GM12878 (cell line): ENCODE measurements at regions not wholly inside any gene's neighbourhood (a gene's known extent, or its start where the extent isn't known, plus 50 kb on each side); places are given as distances from the start of the nearest gene placed in this dataset.

ENCODE experiments used
- ATAC-seq: fragments of 200-7000 bp; cut with Tn5 transposase; 3 replicates; pipeline ENCODE4 v1.9.1; 2020; ENCODE audit warnings: mild to moderate bottlenecking, moderate library complexity
- BruUV-seq: library from RNA; stranded (reverse); fragments of 400-500 nt; replicated peaks from 2 replicates; lab custom pipeline; 2021; lab: Mats Ljungman, UMichigan
- CTCF ChIA-PET: fragments of 300-600 bp; sonication (Branson Sonifier 250); formaldehyde crosslinking; extraction: SDS; loops from one replicate; lab custom pipeline; 2021; ENCODE audit warnings: inconsistent platforms; lab: Yijun Ruan, JAX
- POLR2A ChIA-PET: fragments of 350-600 bp; formaldehyde crosslinking; extraction: SDS; loops from one replicate; lab custom pipeline; 2021; ENCODE audit warnings: inconsistent platforms; lab: Charles Lee
- RAD21 ChIA-PET: fragments of 300-600 bp; sonication (Branson Sonifier 250); formaldehyde crosslinking; loops from one replicate; lab custom pipeline; 2023; ENCODE audit warnings: antibody characterized with exemption; ENCODE audit not compliant: unreplicated experiment; lab: Charles Lee
- SMC1A ChIA-PET: fragments of 300-600 bp; sonication (Branson Sonifier 250); formaldehyde crosslinking; loops from one replicate; lab custom pipeline; 2023; ENCODE audit not compliant: unreplicated experiment, uncharacterized antibody; lab: Charles Lee
- DNase-seq: peaks from one replicate; pipeline ENCODE4 v3.0.0-alpha.2; 2011; ENCODE audit warnings: low read depth, low spot score
- FAIRE-seq: peaks from 3 replicates; lab custom pipeline; 2011; peaks lifted over from hg19 to GRCh38; lab: Jason Lieb, UNC
- H2AFZ ChIP-seq: 2 replicates; pipeline ENCODE4 v1.6.0; 2011; ENCODE audit warnings: low read depth, low read length, control low read depth; ENCODE audit not compliant: control insufficient read depth
- H3K27ac ChIP-seq: 2 replicates; pipeline ENCODE4 v1.5.1; 2011; ENCODE audit warnings: control low read depth; ENCODE audit not compliant: control insufficient read depth, insufficient read depth
- H3K27me3 ChIP-seq, 2 experiments: replicated peaks in 1 of 2; 2 replicates each; pipeline versions ENCODE4 v1.6.0 to v1.6.1; 2011; ENCODE audit warnings: low read length in 1 of 2; ENCODE audit not compliant: control insufficient read depth in 2 of 2, insufficient read depth in 2 of 2
- H3K36me3 ChIP-seq, 2 experiments: 2 replicates each; pipeline ENCODE4 v1.5.1; 2011; ENCODE audit warnings: low read length in 1 of 2; ENCODE audit not compliant: control insufficient read depth in 2 of 2, insufficient read depth in 2 of 2
- H3K4me1 ChIP-seq: 2 replicates; pipeline ENCODE4 v1.6.1; 2011; ENCODE audit warnings: mild to moderate bottlenecking, low read length, moderate library complexity, mixed read lengths; ENCODE audit not compliant: control insufficient read depth, insufficient read depth
- H3K4me2 ChIP-seq: 2 replicates; pipeline ENCODE4 v1.6.0; 2011; ENCODE audit warnings: control low read depth; ENCODE audit not compliant: control insufficient read depth, insufficient read depth
- H3K4me3 ChIP-seq: fragments of 200-600 bp; sonication (generic); 2 replicates; pipeline ENCODE4 v1.5.1; 2016
- H3K79me2 ChIP-seq: 2 replicates; pipeline ENCODE4 v1.6.0; 2011; ENCODE audit warnings: low read length; ENCODE audit not compliant: control insufficient read depth, insufficient read depth
- H3K9ac ChIP-seq: 2 replicates; pipeline ENCODE4 v1.8.0; 2011; ENCODE audit warnings: low read length, control low read depth, mixed read lengths; ENCODE audit not compliant: control insufficient read depth, insufficient read depth
- H3K9me3 ChIP-seq: replicated peaks from 3 replicates; pipeline ENCODE4 v1.5.1; 2011; ENCODE audit warnings: mild to moderate bottlenecking, low read length; ENCODE audit not compliant: control insufficient read depth, insufficient read depth
- H4K20me1 ChIP-seq: 2 replicates; pipeline ENCODE4 v1.6.0; 2011; ENCODE audit not compliant: control insufficient read depth, insufficient read depth
- BRCA1 ChIP-seq: IDR thresholded peaks from 2 replicates; pipeline ENCODE4 v1.6.1; 2011; ENCODE audit warnings: low read depth, low read length, improper control_type of control experiment
- CBX5 ChIP-seq: sonication (generic); IDR thresholded peaks from 2 replicates; pipeline ENCODE4 v1.6.1; 2016; ENCODE audit warnings: low read depth, moderate library complexity, mild to moderate bottlenecking, inconsistent platforms
- EED ChIP-seq: sonication (generic); IDR thresholded peaks from 2 replicates; pipeline ENCODE4 v1.6.1; 2016; ENCODE audit warnings: antibody characterized with exemption, low read depth
- FOXM1 ChIP-seq: IDR thresholded peaks from 2 replicates; pipeline ENCODE4 v1.6.1; 2012; ENCODE audit warnings: low read depth, mild to moderate bottlenecking, inconsistent platforms, low read length, moderate library complexity
- GABPA ChIP-seq: IDR thresholded peaks from 2 replicates; pipeline ENCODE4 v1.6.1; 2014; ENCODE audit warnings: antibody characterized with exemption, low read depth, mild to moderate bottlenecking, inconsistent platforms
- NFYB ChIP-seq: IDR thresholded peaks from 2 replicates; pipeline ENCODE4 v1.6.1; 2011; ENCODE audit warnings: low read depth, mild to moderate bottlenecking, low read length, improper control_type of control experiment, moderate library complexity; ENCODE audit not compliant: insufficient read depth
- RAD21 ChIP-seq: IDR thresholded peaks from 2 replicates; pipeline ENCODE4 v1.6.1; 2011; ENCODE audit warnings: mild to moderate bottlenecking, low read depth, low read length, moderate library complexity; ENCODE audit not compliant: insufficient read depth
- TAF1 ChIP-seq: IDR thresholded peaks from 2 replicates; pipeline ENCODE4 v1.6.1; 2011; ENCODE audit warnings: mild to moderate bottlenecking, low read depth, low read length, borderline replicate concordance
- ZNF217 ChIP-seq: fragments of 450-650 bp; IDR thresholded peaks from 2 replicates; pipeline ENCODE4 v1.6.1; 2017; ENCODE audit warnings: antibody characterized with exemption, mild to moderate bottlenecking
- WGBS: methylation state at CpG from one replicate; pipeline ENCODE4 v1.1.6; 2016; ENCODE audit warnings: low lambda C conversion rate; ENCODE audit not compliant: insufficient replicate concordance, insufficient coverage; ENCODE audit errors: missing lambda C conversion rate; 5-methylcytosine and 5-hydroxymethylcytosine counted together
- in situ Hi-C: fragments of 300-500 bp; cut with MboI; formaldehyde crosslinking; loops from 9 replicates; pipeline ENCODE4 v1.14.3; 2018; ENCODE audit warnings: mixed read lengths
- intact Hi-C: fragments of 100-400 bp; cut with micrococcal nuclease; formaldehyde crosslinking; loops from one replicate; pipeline ENCODE4 v1.14.2; 2022; ENCODE audit not compliant: unreplicated experiment
- TF ChIP-seq, protein P1 (sequence below): fragments of 450-650 bp; IDR thresholded peaks from 2 replicates; pipeline ENCODE4 v1.6.1; 2018; ENCODE audit warnings: mild to moderate bottlenecking, low read depth, moderate library complexity; ENCODE audit not compliant: partially characterized antibody
- TF ChIP-seq, protein P2 (sequence below): fragments of 450-650 bp; IDR thresholded peaks from 2 replicates; pipeline ENCODE4 v1.6.1; 2017; ENCODE audit warnings: mild to moderate bottlenecking, low read depth, inconsistent platforms; ENCODE audit not compliant: poor library complexity, severe bottlenecking

DNA sequence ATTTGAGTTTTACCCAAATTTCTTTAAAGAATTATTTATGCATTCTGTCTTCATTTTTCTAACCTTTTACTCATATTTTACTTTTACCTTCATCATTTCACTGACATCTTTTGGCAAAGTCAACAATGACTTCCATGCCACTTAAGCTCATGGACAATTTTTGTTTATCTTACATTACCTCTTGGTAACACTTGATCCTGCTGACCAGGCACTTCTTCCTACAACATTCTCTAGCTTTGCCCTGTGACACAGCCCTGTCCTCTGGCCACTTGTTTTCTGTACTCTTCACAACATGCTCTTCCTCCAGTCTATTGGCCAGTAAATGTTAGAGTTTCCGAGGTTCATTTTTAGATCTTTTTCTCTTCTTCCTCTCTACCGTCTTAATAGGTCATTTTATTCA, 377.2 kb downstream of the SUCLA2 start (continued):
- TF ChIP-seq EED (no peak), ZNF217 (no peak), NFYB (no peak)
- TF ChIP-seq, protein P1, sequence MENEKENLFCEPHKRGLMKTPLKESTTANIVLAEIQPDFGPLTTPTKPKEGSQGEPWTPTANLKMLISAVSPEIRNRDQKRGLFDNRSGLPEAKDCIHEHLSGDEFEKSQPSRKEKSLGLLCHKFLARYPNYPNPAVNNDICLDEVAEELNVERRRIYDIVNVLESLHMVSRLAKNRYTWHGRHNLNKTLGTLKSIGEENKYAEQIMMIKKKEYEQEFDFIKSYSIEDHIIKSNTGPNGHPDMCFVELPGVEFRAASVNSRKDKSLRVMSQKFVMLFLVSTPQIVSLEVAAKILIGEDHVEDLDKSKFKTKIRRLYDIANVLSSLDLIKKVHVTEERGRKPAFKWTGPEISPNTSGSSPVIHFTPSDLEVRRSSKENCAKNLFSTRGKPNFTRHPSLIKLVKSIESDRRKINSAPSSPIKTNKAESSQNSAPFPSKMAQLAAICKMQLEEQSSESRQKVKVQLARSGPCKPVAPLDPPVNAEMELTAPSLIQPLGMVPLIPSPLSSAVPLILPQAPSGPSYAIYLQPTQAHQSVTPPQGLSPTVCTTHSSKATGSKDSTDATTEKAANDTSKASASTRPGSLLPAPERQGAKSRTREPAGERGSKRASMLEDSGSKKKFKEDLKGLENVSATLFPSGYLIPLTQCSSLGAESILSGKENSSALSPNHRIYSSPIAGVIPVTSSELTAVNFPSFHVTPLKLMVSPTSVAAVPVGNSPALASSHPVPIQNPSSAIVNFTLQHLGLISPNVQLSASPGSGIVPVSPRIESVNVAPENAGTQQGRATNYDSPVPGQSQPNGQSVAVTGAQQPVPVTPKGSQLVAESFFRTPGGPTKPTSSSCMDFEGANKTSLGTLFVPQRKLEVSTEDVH = no peak

- Histone ChIP-seq H3K4me1 (no peaks in the 10 kb centered on the region), H3K4me3 (no peak overlapping the region), H3K9me3 (no peaks in the 10 kb centered on the region), H2AFZ (no peak overlapping the region), H3K4me2 (no peak overlapping the region), H3K79me2 (no peaks in the 10 kb centered on the region), H4K20me1 (no peaks in the 10 kb centered on the region), H3K27me3 (no peaks in the 10 kb centered on the region), H3K36me3 (no peaks in the 10 kb centered on the region)
- ChIA-PET POLR2A (no interaction called here), RAD21 (no interaction called here), CTCF (no interaction called here), SMC1A (interaction anchor here (1.2 kb wide), 1 partner anchor 46 kb away, joined by 3 read pairs; no protein-coding TSS in a partner anchor)
- no peak for ATAC-seq
- no peak for DNase-seq
- WGBS = 0% methylated on average over 1 of the region's 1 CpG
- BruUV-seq = no TSS peak
- TF ChIP-seq GABPA (no peak), BRCA1 (no peak), FOXM1 (no peak), TAF1 (no peak), RAD21 (no peak), CBX5 (no peak)
- TF ChIP-seq, protein P2, sequence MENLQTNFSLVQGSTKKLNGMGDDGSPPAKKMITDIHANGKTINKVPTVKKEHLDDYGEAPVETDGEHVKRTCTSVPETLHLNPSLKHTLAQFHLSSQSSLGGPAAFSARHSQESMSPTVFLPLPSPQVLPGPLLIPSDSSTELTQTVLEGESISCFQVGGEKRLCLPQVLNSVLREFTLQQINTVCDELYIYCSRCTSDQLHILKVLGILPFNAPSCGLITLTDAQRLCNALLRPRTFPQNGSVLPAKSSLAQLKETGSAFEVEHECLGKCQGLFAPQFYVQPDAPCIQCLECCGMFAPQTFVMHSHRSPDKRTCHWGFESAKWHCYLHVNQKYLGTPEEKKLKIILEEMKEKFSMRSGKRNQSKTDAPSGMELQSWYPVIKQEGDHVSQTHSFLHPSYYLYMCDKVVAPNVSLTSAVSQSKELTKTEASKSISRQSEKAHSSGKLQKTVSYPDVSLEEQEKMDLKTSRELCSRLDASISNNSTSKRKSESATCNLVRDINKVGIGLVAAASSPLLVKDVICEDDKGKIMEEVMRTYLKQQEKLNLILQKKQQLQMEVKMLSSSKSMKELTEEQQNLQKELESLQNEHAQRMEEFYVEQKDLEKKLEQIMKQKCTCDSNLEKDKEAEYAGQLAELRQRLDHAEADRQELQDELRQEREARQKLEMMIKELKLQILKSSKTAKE = no peak
- TF ChIP-seq, all 136 proteins: peak for 0
- in situ Hi-C loops (no loop called here), intact Hi-C loops (no loop called here)
- H3K27ac ChIP-seq = no peak overlapping the region
- H3K9ac ChIP-seq = no peak overlapping the region
- FAIRE-seq = no peak
These were observed 379.1 kb downstream of the SUCLA2 start for GRCh38 chr13:47621931-47622330.
